Fibroblast of skin of right biceps (primary cell): ENCODE measurements at regions not wholly inside any gene's neighbourhood (a gene's known extent, or its start where the extent isn't known, plus 50 kb on each side); places are given as distances from the start of the nearest gene placed in this dataset.
"Not testable (repeated sequence)": the region's sequence is repeated elsewhere in the genome, so short reads cannot be mapped to it uniquely, and the experiment has no call there.

Experiments used
- DNase-seq: peaks from one replicate; pipeline ENCODE4 v3.0.0-alpha.2; 2013

GRCh38 chr22:23500508-23501260 lies 79.4 kb downstream of the IGLL1 start:
- no peak for DNase-seq

GRCh38 chr22:23499845-23500500 lies 80.1 kb downstream of the IGLL1 start:
- no peak for DNase-seq

GRCh38 chr22:23498811-23499798 lies 81.0 kb downstream of the IGLL1 start:
- no peak for DNase-seq

- not testable (repeated sequence) for DNase-seq
Observed at GRCh38 chr22:23497889-23498288, 82.2 kb downstream of the IGLL1 start.

GRCh38 chr22:23497016-23497885 lies 82.8 kb downstream of the IGLL1 start:
- DNase-seq, result no peak

- DNase-seq, result no peak
Observed at GRCh38 chr22:23496445-23496833, 83.7 kb downstream of the IGLL1 start.

GRCh38 chr22:23495614-23496444 lies 84.3 kb downstream of the IGLL1 start:
- no peak for DNase-seq

GRCh38 chr22:23494930-23495266 lies 85.2 kb downstream of the IGLL1 start:
- no peak for DNase-seq

- no peak for DNase-seq
Observed at GRCh38 chr22:23485490-23485889, 94.6 kb downstream of the IGLL1 start.

GRCh38 chr22:23484651-23485050 lies 95.4 kb downstream of the IGLL1 start:
- DNase-seq, result no peak

- DNase-seq, result no peak
Observed at GRCh38 chr22:23481369-23481768, 98.7 kb downstream of the IGLL1 start.

- peak; percentile 14 for DNase-seq
Observed at GRCh38 chr22:23478175-23478574, 101.9 kb downstream of the IGLL1 start.

GRCh38 chr22:23474531-23474930 lies 105.6 kb downstream of the IGLL1 start:
- DNase-seq, result not testable (repeated sequence)

- no peak for DNase-seq
Observed at GRCh38 chr22:23473901-23474300, 106.2 kb downstream of the IGLL1 start.

- not testable (repeated sequence) for DNase-seq
Observed at GRCh38 chr22:23472376-23472775, 107.7 kb downstream of the IGLL1 start.

GRCh38 chr22:23471698-23472097 lies 108.4 kb downstream of the IGLL1 start:
- no peak for DNase-seq

GRCh38 chr22:23470811-23471389 lies 109.2 kb downstream of the IGLL1 start:
- DNase-seq, result no peak

GRCh38 chr22:23467721-23468294 lies 112.3 kb downstream of the IGLL1 start:
- no peak for DNase-seq

- no peak for DNase-seq
Observed at GRCh38 chr22:23466351-23466750, 113.7 kb downstream of the IGLL1 start.

GRCh38 chr22:23464796-23465195 lies 115.3 kb downstream of the IGLL1 start:
- peak; percentile 2 for DNase-seq
